IgD-negative memory B cell (primary cell): ENCODE measurements at regions not wholly inside any gene's neighbourhood (a gene's known extent, or its start where the extent isn't known, plus 50 kb on each side); places are given as distances from the start of the nearest gene placed in this dataset.
"Not testable (repeated sequence)": the region's sequence is repeated elsewhere in the genome, so short reads cannot be mapped to it uniquely, and the experiment has no call there.

Experiments used
- H3K27ac Mint-ChIP-seq, 3 donors: one replicate each; pipeline ENCODE4 v1.8.0; 2020 to 2022; ENCODE audit warnings: mild to moderate bottlenecking in 3 of 3, mixed read lengths in 3 of 3, moderate library complexity in 1 of 3
- H3K27me3 Mint-ChIP-seq: one replicate; pipeline ENCODE4 v1.8.0; 2021; ENCODE audit warnings: mixed read lengths
- H3K36me3 Mint-ChIP-seq: one replicate; pipeline ENCODE4 v1.8.0; 2020; ENCODE audit warnings: mild to moderate bottlenecking, mixed read lengths
- H3K4me1 Mint-ChIP-seq, 3 donors: one replicate each; pipeline ENCODE4 v1.8.0; 2020 to 2022; ENCODE audit warnings: mixed read lengths in 3 of 3, mild to moderate bottlenecking in 1 of 3
- H3K4me3 Mint-ChIP-seq, 4 donors: one replicate each; pipeline ENCODE4 v1.8.0; 2020 to 2022; ENCODE audit warnings: mild to moderate bottlenecking in 4 of 4, mixed read lengths in 4 of 4, moderate library complexity in 3 of 4
- H3K9me3 Mint-ChIP-seq, 3 donors: one replicate each; pipeline ENCODE4 v1.8.0; 2020 to 2021; ENCODE audit warnings: mixed read lengths in 3 of 3, mild to moderate bottlenecking in 1 of 3

GRCh38 chr10:7043055-7043653 lies 367.7 kb downstream of the SFMBT2 start:
- no peak overlapping the region for H3K27ac Mint-ChIP-seq
- H3K9me3 Mint-ChIP-seq, result no peaks in the 10 kb centered on the region
- peaks cover 6% of the 10 kb centered on the region for H3K27me3 Mint-ChIP-seq
- H3K4me3 Mint-ChIP-seq, result peak overlapping the region in 1 of 4 donors; percentile 1
- peaks cover 11 to 17% (median 15%) of the 10 kb centered on the region in 3 donors for H3K4me1 Mint-ChIP-seq
- peaks cover 1% of the 10 kb centered on the region for H3K36me3 Mint-ChIP-seq

- peaks cover 11 to 17% (median 15%) of the 10 kb centered on the region in 3 donors for H3K4me1 Mint-ChIP-seq
- peaks cover 6% of the 10 kb centered on the region for H3K27me3 Mint-ChIP-seq
- H3K27ac Mint-ChIP-seq, result no peak overlapping the region
- H3K9me3 Mint-ChIP-seq, result no peaks in the 10 kb centered on the region
- no peak overlapping the region for H3K4me3 Mint-ChIP-seq
- H3K36me3 Mint-ChIP-seq, result peaks cover 1% of the 10 kb centered on the region
Measured at GRCh38 chr10:7042419-7043054, 368.3 kb downstream of the SFMBT2 start.

DNA sequence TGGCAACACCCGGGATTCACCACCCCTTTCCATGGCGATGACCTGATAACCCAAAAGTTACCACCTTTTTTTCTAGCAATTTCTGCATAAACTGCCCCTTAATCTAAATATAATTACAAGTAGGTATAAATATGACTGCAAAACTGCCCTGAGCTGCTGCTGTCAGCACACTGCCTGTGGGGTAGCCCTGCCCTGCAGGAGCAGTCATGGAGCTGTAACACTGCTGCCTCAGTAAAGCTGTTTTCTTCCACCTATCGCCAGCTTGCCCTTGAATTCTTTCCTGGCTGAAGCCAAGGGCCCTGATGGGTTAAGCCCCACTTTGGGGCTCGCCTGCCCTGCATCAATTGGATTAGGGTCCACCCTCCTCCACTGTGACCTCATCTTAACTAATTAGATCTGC lies 368.8 kb downstream of the SFMBT2 start:
- Mint-ChIP-seq H3K9me3 (no peaks in the 10 kb centered on the region), H3K27me3 (peaks cover 6% of the 10 kb centered on the region), H3K4me3 (no peak overlapping the region), H3K27ac (no peak overlapping the region), H3K4me1 (peaks cover 10 to 16% (median 15%) of the 10 kb centered on the region in 3 donors), H3K36me3 (peaks cover 1% of the 10 kb centered on the region)

DNA sequence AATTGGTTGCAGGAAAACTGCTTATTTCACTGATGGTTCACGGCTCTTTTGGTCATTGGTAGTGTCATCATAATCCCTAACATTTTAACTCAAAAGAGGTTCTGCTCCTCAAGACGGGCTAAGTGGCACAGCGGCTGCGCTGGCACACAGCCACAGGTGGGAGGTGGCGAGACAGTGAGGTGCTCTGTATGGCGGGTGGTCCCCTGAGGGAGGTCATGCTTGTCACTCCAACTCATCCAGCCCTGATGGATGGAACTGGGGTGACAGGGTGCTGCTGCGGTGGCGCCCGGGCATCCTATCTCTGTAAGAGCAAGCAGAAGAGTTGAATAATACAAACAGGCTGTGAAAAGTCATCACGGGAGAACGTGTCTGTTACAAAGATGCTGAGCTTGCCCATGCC lies 370.2 kb downstream of the SFMBT2 start:
- H3K36me3 Mint-ChIP-seq, result peaks cover 1% of the 10 kb centered on the region
- peaks cover 0 to 5% (median 4%) of the 10 kb centered on the region in 3 donors for H3K4me1 Mint-ChIP-seq
- H3K27ac Mint-ChIP-seq, result no peak overlapping the region
- no peaks in the 10 kb centered on the region for H3K9me3 Mint-ChIP-seq
- H3K4me3 Mint-ChIP-seq, result no peak overlapping the region
- H3K27me3 Mint-ChIP-seq, result peaks cover 6% of the 10 kb centered on the region

DNA sequence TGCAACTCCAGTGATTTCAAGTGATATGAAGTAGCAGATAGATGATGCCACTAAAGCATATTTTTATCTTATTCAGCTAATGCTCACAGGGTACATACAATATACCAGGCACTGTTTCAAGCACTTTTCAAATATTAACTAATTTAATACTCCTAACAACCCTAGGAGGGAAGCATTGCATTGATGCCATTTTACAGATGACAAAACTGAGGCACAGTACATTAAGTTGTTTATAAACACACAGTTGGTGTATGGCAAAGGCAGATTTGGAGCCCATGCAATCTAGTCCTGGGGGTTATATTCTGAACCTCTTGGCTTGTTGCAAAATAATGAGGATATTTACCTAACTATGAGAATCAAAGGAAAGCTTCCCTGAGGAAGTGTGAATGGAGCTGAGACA lies 371.0 kb downstream of the SFMBT2 start:
- peaks cover 6% of the 10 kb centered on the region for H3K27me3 Mint-ChIP-seq
- peaks cover 1% of the 10 kb centered on the region for H3K36me3 Mint-ChIP-seq
- H3K27ac Mint-ChIP-seq, result no peak overlapping the region
- no peak overlapping the region for H3K4me3 Mint-ChIP-seq
- peaks cover 0 to 1% (median 0%) of the 10 kb centered on the region in 3 donors for H3K4me1 Mint-ChIP-seq
- H3K9me3 Mint-ChIP-seq, result no peaks in the 10 kb centered on the region

GRCh38 chr10:7038416-7038815 lies 372.4 kb downstream of the SFMBT2 start:
- Mint-ChIP-seq H3K27ac (no peak overlapping the region), H3K4me1 (peaks cover 0 to 1% (median 0%) of the 10 kb centered on the region in 3 donors), H3K27me3 (peaks cover 6% of the 10 kb centered on the region), H3K4me3 (no peak overlapping the region), H3K9me3 (no peaks in the 10 kb centered on the region), H3K36me3 (no peaks in the 10 kb centered on the region)

GRCh38 chr10:7037434-7037833 lies 373.4 kb downstream of the SFMBT2 start:
- H3K4me1 Mint-ChIP-seq, H3K27ac Mint-ChIP-seq, H3K4me3 Mint-ChIP-seq, H3K36me3 Mint-ChIP-seq, H3K27me3 Mint-ChIP-seq, H3K9me3 Mint-ChIP-seq: not testable (repeated sequence)

- H3K9me3 Mint-ChIP-seq, result no peaks in the 10 kb centered on the region
- no peak overlapping the region for H3K27ac Mint-ChIP-seq
- H3K36me3 Mint-ChIP-seq, result no peaks in the 10 kb centered on the region
- peak overlapping the region in 1 of 4 donors; percentile 9 for H3K4me3 Mint-ChIP-seq
- H3K4me1 Mint-ChIP-seq, result peaks cover 0 to 2% (median 0%) of the 10 kb centered on the region in 3 donors
- peaks cover 6% of the 10 kb centered on the region for H3K27me3 Mint-ChIP-seq
Measured at GRCh38 chr10:7036951-7037350, 373.9 kb downstream of the SFMBT2 start.

- Mint-ChIP-seq H3K9me3 (peaks cover 0 to 3% (median 2%) of the 10 kb centered on the region in 3 donors), H3K4me1 (peaks cover 0 to 3% (median 0%) of the 10 kb centered on the region in 3 donors), H3K27ac (no peak overlapping the region), H3K36me3 (no peaks in the 10 kb centered on the region), H3K27me3 (peaks cover 6% of the 10 kb centered on the region), H3K4me3 (no peak overlapping the region)
Measured at GRCh38 chr10:7035126-7035761, 375.6 kb downstream of the SFMBT2 start.

- no peak overlapping the region for H3K27ac Mint-ChIP-seq
- no peaks in the 10 kb centered on the region for H3K27me3 Mint-ChIP-seq
- H3K36me3 Mint-ChIP-seq, result peaks cover 4% of the 10 kb centered on the region
- H3K9me3 Mint-ChIP-seq, result peaks cover 0 to 8% (median 4%) of the 10 kb centered on the region in 3 donors
- H3K4me1 Mint-ChIP-seq, result peaks cover 0 to 3% (median 0%) of the 10 kb centered on the region in 3 donors
- no peak overlapping the region for H3K4me3 Mint-ChIP-seq
Measured at GRCh38 chr10:7033031-7033430, 377.8 kb downstream of the SFMBT2 start.

- H3K36me3 Mint-ChIP-seq, result peaks cover 4% of the 10 kb centered on the region
- H3K27me3 Mint-ChIP-seq, result no peaks in the 10 kb centered on the region
- peaks cover 0 to 8% (median 4%) of the 10 kb centered on the region in 3 donors for H3K9me3 Mint-ChIP-seq
- H3K4me3 Mint-ChIP-seq, result no peak overlapping the region
- H3K4me1 Mint-ChIP-seq, result peaks cover 0 to 1% (median 0%) of the 10 kb centered on the region in 3 donors
- peak overlapping the region in 2 of 3 donors; percentile 58 to 86 for H3K27ac Mint-ChIP-seq
Measured at GRCh38 chr10:7030134-7030855, 380.5 kb downstream of the SFMBT2 start.

GRCh38 chr10:7029672-7030071 lies 381.2 kb downstream of the SFMBT2 start:
- Mint-ChIP-seq H3K9me3 (peaks cover 0 to 8% (median 4%) of the 10 kb centered on the region in 3 donors), H3K36me3 (peaks cover 4% of the 10 kb centered on the region), H3K4me3 (no peak overlapping the region), H3K4me1 (peaks cover 0 to 1% (median 0%) of the 10 kb centered on the region in 3 donors), H3K27me3 (no peaks in the 10 kb centered on the region), H3K27ac (no peak overlapping the region)

- Mint-ChIP-seq H3K4me1 (peaks cover 0 to 1% (median 0%) of the 10 kb centered on the region in 3 donors), H3K4me3 (no peak overlapping the region), H3K27ac (peak overlapping the region in 1 of 3 donors; percentile 22), H3K27me3 (no peaks in the 10 kb centered on the region), H3K9me3 (peaks cover 0 to 8% (median 4%) of the 10 kb centered on the region in 3 donors), H3K36me3 (peaks cover 4% of the 10 kb centered on the region)
Measured at GRCh38 chr10:7028809-7029166, 382.0 kb downstream of the SFMBT2 start.

DNA sequence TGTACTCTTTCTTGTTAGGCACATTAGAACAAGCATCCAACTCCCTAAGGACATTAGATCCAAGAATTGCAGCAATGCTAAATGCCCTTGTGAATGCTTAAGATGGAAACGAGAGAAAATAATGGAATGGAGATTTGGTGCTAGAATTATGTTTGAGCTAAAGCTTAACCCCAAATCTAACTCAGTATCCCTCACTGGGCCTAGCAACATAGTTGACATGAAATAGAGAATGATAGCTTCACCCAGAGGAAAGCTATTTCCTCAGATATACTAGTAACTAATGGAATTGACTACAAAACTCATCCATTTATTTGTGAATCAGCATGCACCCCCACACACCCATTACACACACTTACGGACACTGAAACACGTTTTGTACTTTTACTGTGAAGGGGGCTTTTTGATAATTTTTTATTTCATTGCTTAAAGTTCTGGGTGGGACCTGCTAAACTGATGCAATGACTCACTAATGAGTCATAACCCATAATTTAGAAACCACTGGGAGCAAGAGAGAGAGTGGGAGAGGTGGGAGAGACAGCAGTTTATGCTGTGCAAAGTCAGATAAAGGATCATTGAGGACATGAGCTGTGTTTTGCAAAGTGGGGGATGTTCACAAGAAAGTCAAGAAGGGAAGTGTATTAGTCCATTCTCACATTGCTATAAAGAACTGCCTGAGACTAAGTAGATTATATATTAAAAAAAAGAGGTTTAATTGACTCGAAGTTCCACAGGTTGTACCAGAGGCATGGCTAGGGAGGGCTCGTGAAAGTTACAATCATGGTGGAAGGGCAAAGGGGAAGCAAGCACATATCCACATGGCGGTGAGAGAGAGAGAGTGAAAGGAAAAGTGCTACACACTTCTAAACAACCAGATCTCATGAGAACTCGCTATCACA lies 382.7 kb downstream of the SFMBT2 start:
- Mint-ChIP-seq H3K27me3 (no peaks in the 10 kb centered on the region), H3K4me1 (peaks cover 0 to 1% (median 0%) of the 10 kb centered on the region in 3 donors), H3K4me3 (no peak overlapping the region), H3K9me3 (peaks cover 0 to 8% (median 7%) of the 10 kb centered on the region in 3 donors), H3K27ac (peak overlapping the region in 1 of 3 donors; percentile 22), H3K36me3 (peaks cover 4% of the 10 kb centered on the region)
